ENCODE measurements at regions not wholly inside any gene's neighbourhood (a gene's known extent, or its start where the extent isn't known, plus 50 kb on each side); places are given as distances from the start of the nearest gene placed in this dataset.

DNA sequence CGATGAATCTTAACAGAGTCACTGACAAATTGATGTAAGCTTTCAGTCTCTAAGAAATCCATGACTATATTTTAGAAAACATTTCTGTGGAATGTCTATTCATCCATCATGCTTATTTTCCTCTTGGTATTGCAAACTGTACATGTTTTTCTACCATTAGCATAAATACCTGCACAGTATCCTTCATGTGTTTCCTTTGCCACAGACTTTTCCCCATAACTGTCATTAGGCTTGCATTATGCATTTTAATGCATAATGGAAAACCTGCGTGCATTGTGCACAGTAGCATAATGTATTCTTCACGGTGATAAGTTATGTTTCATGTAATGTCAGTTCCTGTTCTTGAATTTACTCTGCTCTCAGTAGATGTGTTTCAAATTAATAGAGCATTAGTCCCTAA is 403.1 kb upstream of the EPHA3 start:
- H3K9ac ChIP-seq (ENCODE audit: control insufficient read depth, insufficient read depth, low read length), result no peak overlapping the region
- H3K36me3 ChIP-seq (ENCODE audit: control insufficient read depth in 2 of 2, insufficient read depth in 2 of 2, low read length in 1 of 2), result no peaks in the 10 kb centered on the region
- H3K9me3 ChIP-seq (replicated peaks; ENCODE audit: control insufficient read depth, insufficient read depth, low read length), result no peaks in the 10 kb centered on the region
- H3K4me3 ChIP-seq, result no peak overlapping the region
- ChIA-PET POLR2A (no interaction called here), SMC1A (ENCODE audit: uncharacterized antibody, unreplicated experiment) (no interaction called here), RAD21 (ENCODE audit: unreplicated experiment) (no interaction called here), CTCF (no interaction called here)
- no peak overlapping the region for H2AFZ ChIP-seq (ENCODE audit: control insufficient read depth, low read depth, low read length)
- no peak for DNase-seq (ENCODE audit: low read depth, low spot score)
- no peaks in the 10 kb centered on the region for H3K27me3 ChIP-seq (replicated peaks in 1 of 2; ENCODE audit: control insufficient read depth in 2 of 2, insufficient read depth in 2 of 2, low read length in 1 of 2)
- no peak for ATAC-seq
- no peak for FAIRE-seq
- WGBS (ENCODE audit: insufficient coverage, insufficient replicate concordance, low lambda C conversion rate, missing lambda C conversion rate), result 45% methylated on average over 3 of the region's 3 CpGs
- intact Hi-C loops (cut with micrococcal nuclease; ENCODE audit: unreplicated experiment) (no loop called here), in situ Hi-C loops (cut with MboI) (no loop called here)
- no peak overlapping the region for H3K27ac ChIP-seq (ENCODE audit: control insufficient read depth, insufficient read depth)
- BruUV-seq (replicated peaks), result no TSS peak
- no peaks in the 10 kb centered on the region for H4K20me1 ChIP-seq (ENCODE audit: control insufficient read depth, insufficient read depth)
- TF ChIP-seq SMC3 (IDR thresholded peaks at IDR 0.05; ENCODE audit: borderline replicate concordance, low read length) (no peak), IRF3 (IDR thresholded peaks at IDR 0.05) (no peak), RCOR1 (conservative IDR thresholded peaks at IDR 0.05; ENCODE audit: low read depth, low read length) (no peak), SUPT20H (IDR thresholded peaks at IDR 0.05; ENCODE audit: borderline replicate concordance, control insufficient read depth, low read depth, low read length) (no peak), CHD4 (IDR thresholded peaks at IDR 0.05) (no peak), CHD1 (IDR thresholded peaks at IDR 0.05; ENCODE audit: low read depth, low read length) (no peak), SP1 (IDR thresholded peaks at IDR 0.05; ENCODE audit: low read depth, low read length) (no peak), CEBPB (IDR thresholded peaks at IDR 0.05; ENCODE audit: borderline replicate concordance in 1 of 2, low read depth in 2 of 2, low read length in 2 of 2) (no peak), YBX1 (IDR thresholded peaks at IDR 0.05) (no peak)
- H3K4me2 ChIP-seq (ENCODE audit: control insufficient read depth, insufficient read depth), result no peak overlapping the region
- no peaks in the 10 kb centered on the region for H3K4me1 ChIP-seq (ENCODE audit: control insufficient read depth, insufficient read depth, low read length)
- H3K79me2 ChIP-seq (ENCODE audit: control insufficient read depth, insufficient read depth, low read length), result no peaks in the 10 kb centered on the region

- FAIRE-seq (no peak), ATAC-seq (no peak), DNase-seq (ENCODE audit: low read depth, low spot score) (no peak)
- ChIA-PET SMC1A (ENCODE audit: uncharacterized antibody, unreplicated experiment) (no interaction called here), POLR2A (interaction anchor here (0.6 kb wide), 1 partner anchor 680 kb away, joined by 3 read pairs; no protein-coding TSS in a partner anchor), CTCF (no interaction called here), RAD21 (ENCODE audit: unreplicated experiment) (no interaction called here)
- Histone ChIP-seq H3K27ac (ENCODE audit: control insufficient read depth, insufficient read depth) (no peak overlapping the region), H3K4me2 (ENCODE audit: control insufficient read depth, insufficient read depth) (no peak overlapping the region), H3K27me3 (replicated peaks in 1 of 2; ENCODE audit: control insufficient read depth in 2 of 2, insufficient read depth in 2 of 2, low read length in 1 of 2) (no peaks in the 10 kb centered on the region), H3K9me3 (replicated peaks; ENCODE audit: control insufficient read depth, insufficient read depth, low read length) (no peaks in the 10 kb centered on the region), H3K36me3 (ENCODE audit: control insufficient read depth in 2 of 2, insufficient read depth in 2 of 2, low read length in 1 of 2) (no peaks in the 10 kb centered on the region), H2AFZ (ENCODE audit: control insufficient read depth, low read depth, low read length) (no peak overlapping the region), H3K9ac (ENCODE audit: control insufficient read depth, insufficient read depth, low read length) (no peak overlapping the region), H3K79me2 (ENCODE audit: control insufficient read depth, insufficient read depth, low read length) (no peaks in the 10 kb centered on the region), H3K4me3 (no peak overlapping the region), H3K4me1 (ENCODE audit: control insufficient read depth, insufficient read depth, low read length) (no peaks in the 10 kb centered on the region), H4K20me1 (ENCODE audit: control insufficient read depth, insufficient read depth) (no peaks in the 10 kb centered on the region)
- in situ Hi-C loops (cut with MboI), result no loop called here
- WGBS (ENCODE audit: insufficient coverage, insufficient replicate concordance, low lambda C conversion rate, missing lambda C conversion rate), result 0% methylated on average over 1 of the region's 1 CpG
- intact Hi-C loops (cut with micrococcal nuclease; ENCODE audit: unreplicated experiment), result no loop called here
- no TSS peak for BruUV-seq (replicated peaks)
- TF ChIP-seq ESRRA (IDR thresholded peaks at IDR 0.05; ENCODE audit: low read length) (no peak), NFXL1 (IDR thresholded peaks at IDR 0.05; ENCODE audit: borderline replicate concordance) (no peak), ZZZ3 (IDR thresholded peaks at IDR 0.05; ENCODE audit: control insufficient read depth, insufficient read length, low read depth) (no peak)
Measured at GRCh38 chr3:88707837-88708236, 399.6 kb upstream of the EPHA3 start.

All from GM12878 (cell line).